Posterior vena cava (tissue), 2 donors: ENCODE measurements at regions not wholly inside any gene's neighbourhood (a gene's known extent, or its start where the extent isn't known, plus 50 kb on each side); places are given as distances from the start of the nearest gene placed in this dataset.

Experiments
- DNase-seq: peaks from one replicate; pipeline ENCODE4 v3.0.0-alpha.2; 2020; ENCODE audit warnings: low spot score
- intact Hi-C, 2 donors: fragments of 100-400 bp; cut with DNase I; formaldehyde crosslinking; loops; one replicate each; pipeline versions ENCODE4 v1.14.1 to v1.14.2; 2022 to 2023
- donor health status: DM: yes; HTN: yes; CAD: no.
- donor health status: DM: yes; HTN: yes; CAD: no.

- no peak for DNase-seq
- intact Hi-C loops = no loop called here
These were observed 54.5 kb downstream of the CLDN34 start for GRCh38 chrX:10021461-10022272.

- intact Hi-C loops = no loop called here
- DNase-seq = no peak
These were observed 55.0 kb downstream of the CLDN34 start for GRCh38 chrX:10022273-10022541.

- no peak for DNase-seq
- intact Hi-C loops = no loop called here
These were observed 55.6 kb downstream of the CLDN34 start for GRCh38 chrX:10022580-10023245.

- intact Hi-C loops = no loop called here
- no peak for DNase-seq
These were observed 56.7 kb downstream of the CLDN34 start for GRCh38 chrX:10023821-10024220.

GRCh38 chrX:10025742-10026493, 58.8 kb downstream of the CLDN34 start:
- DNase-seq = no peak
- intact Hi-C loops = no loop called here

- DNase-seq = no peak
These were observed 61.3 kb downstream of the CLDN34 start for GRCh38 chrX:10028283-10029104.

GRCh38 chrX:10030570-10030969, 63.4 kb downstream of the CLDN34 start:
- no peak for DNase-seq
- intact Hi-C loops = no loop called here

More at GRCh38 chrX:10028283-10029104, 61.3 kb downstream of the CLDN34 start:
- intact Hi-C loops = no loop called here

- no peak for DNase-seq
- intact Hi-C loops = no loop called here
These were observed 64.6 kb downstream of the CLDN34 start for GRCh38 chrX:10031746-10032145.

- no peak for DNase-seq
- intact Hi-C loops = no loop called here
These were observed 65.0 kb downstream of the CLDN34 start for GRCh38 chrX:10032147-10032546.

- DNase-seq = no peak
- intact Hi-C loops = no loop called here
These were observed 66.3 kb downstream of the CLDN34 start for GRCh38 chrX:10033375-10034007.

GRCh38 chrX:10034740-10035260, 67.6 kb downstream of the CLDN34 start:
- intact Hi-C loops = no loop called here
- DNase-seq = no peak

GRCh38 chrX:10038585-10038984, 71.4 kb downstream of the CLDN34 start:
- intact Hi-C loops = no loop called here

GRCh38 chrX:10039821-10040793, 72.9 kb downstream of the CLDN34 start:
- DNase-seq = no peak
- intact Hi-C loops = loop anchor here in 1 of 2 donors (5.0 kb wide), 1 partner anchor 278 kb away; no protein-coding TSS in a partner anchor

More at GRCh38 chrX:10038585-10038984, 71.4 kb downstream of the CLDN34 start:
- no peak for DNase-seq

- no peak for DNase-seq
- intact Hi-C loops = loop anchor here in 1 of 2 donors (5.0 kb wide), 1 partner anchor 279 kb away; no protein-coding TSS in a partner anchor
These were observed 73.8 kb downstream of the CLDN34 start for GRCh38 chrX:10040961-10041360.

- no peak for DNase-seq
- intact Hi-C loops = loop anchor here in 1 of 2 donors (5.0 kb wide), 1 partner anchor 279 kb away; no protein-coding TSS in a partner anchor
These were observed 74.2 kb downstream of the CLDN34 start for GRCh38 chrX:10041383-10041782.

GRCh38 chrX:10042055-10042454, 74.9 kb downstream of the CLDN34 start:
- intact Hi-C loops = loop anchor here in 1 of 2 donors (5.0 kb wide), 1 partner anchor 280 kb away; no protein-coding TSS in a partner anchor
- DNase-seq = no peak

GRCh38 chrX:10043386-10043785, 76.2 kb downstream of the CLDN34 start:
- intact Hi-C loops = loop anchor here in 1 of 2 donors (5.0 kb wide), 1 partner anchor 281 kb away; no protein-coding TSS in a partner anchor
- DNase-seq = no peak
